NCI-H2227 treated with DMSO at 0.1 percent for 48 hours (cell line): ENCODE measurements at regions not wholly inside any gene's neighbourhood (a gene's known extent, or its start where the extent isn't known, plus 50 kb on each side); places are given as distances from the start of the nearest gene placed in this dataset.

Experiments
- DNase-seq: peaks from one replicate; lab custom pipeline; 2025; lab: John Stamatoyannopoulos, UW

- no peak for DNase-seq
Measured at GRCh38 chr1:36643371-36644270, 160.9 kb upstream of the CSF3R start.

GRCh38 chr1:36642802-36643201 lies 160.1 kb upstream of the CSF3R start:
- DNase-seq: no peak

- DNase-seq: no peak
Measured at GRCh38 chr1:36641776-36642175, 159.1 kb upstream of the CSF3R start.

- no peak for DNase-seq
Measured at GRCh38 chr1:36639461-36639860, 156.7 kb upstream of the CSF3R start.

- no peak for DNase-seq
Measured at GRCh38 chr1:36638268-36638667, 155.6 kb upstream of the CSF3R start.

- no peak for DNase-seq
Measured at GRCh38 chr1:36636206-36636605, 153.5 kb upstream of the CSF3R start.

- DNase-seq: no peak
Measured at GRCh38 chr1:36635284-36635683, 152.6 kb upstream of the CSF3R start.

- DNase-seq: no peak
Measured at GRCh38 chr1:36628804-36629203, 146.1 kb upstream of the CSF3R start.

GRCh38 chr1:36626435-36626834 lies 143.7 kb upstream of the CSF3R start:
- no peak for DNase-seq

- no peak for DNase-seq
Measured at GRCh38 chr1:36625935-36626310, 143.2 kb upstream of the CSF3R start.

- DNase-seq: no peak
Measured at GRCh38 chr1:36625253-36625934, 142.7 kb upstream of the CSF3R start.

GRCh38 chr1:36624466-36624865 lies 141.8 kb upstream of the CSF3R start:
- DNase-seq: no peak

- DNase-seq: no peak
Measured at GRCh38 chr1:36622741-36623648, 140.3 kb upstream of the CSF3R start.

- no peak for DNase-seq
Measured at GRCh38 chr1:36621531-36621930, 138.8 kb upstream of the CSF3R start.

- no peak for DNase-seq
Measured at GRCh38 chr1:36620142-36620541, 137.4 kb upstream of the CSF3R start.

GRCh38 chr1:36614991-36615390 lies 132.3 kb upstream of the CSF3R start:
- no peak for DNase-seq

- DNase-seq: no peak
Measured at GRCh38 chr1:36614571-36614970, 131.9 kb upstream of the CSF3R start.

- no peak for DNase-seq
Measured at GRCh38 chr1:36613721-36614120, 131.0 kb upstream of the CSF3R start.

GRCh38 chr1:36612881-36613280 lies 130.2 kb upstream of the CSF3R start:
- no peak for DNase-seq

GRCh38 chr1:36612121-36612520 lies 129.4 kb upstream of the CSF3R start:
- DNase-seq: no peak

- DNase-seq: peak; percentile 70
Measured at GRCh38 chr1:36609241-36610027, 126.7 kb upstream of the CSF3R start.

- no peak for DNase-seq
Measured at GRCh38 chr1:36608272-36608671, 125.6 kb upstream of the CSF3R start.
